ENCODE measurements at regions not wholly inside any gene's neighbourhood (a gene's known extent, or its start where the extent isn't known, plus 50 kb on each side); places are given as distances from the start of the nearest gene placed in this dataset.
"Not testable (repeated sequence)": the region's sequence is repeated elsewhere in the genome, so short reads cannot be mapped to it uniquely, and the experiment has no call there.

- no peak overlapping the region for H3K9ac ChIP-seq (ENCODE audit: low read length)
- H3K9me3 ChIP-seq (ENCODE audit: control insufficient read depth, low read length), result no peaks in the 10 kb centered on the region
- no peaks in the 10 kb centered on the region for H3K4me1 ChIP-seq (ENCODE audit: control insufficient read depth, insufficient read depth, low read length)
- H3K27me3 ChIP-seq (ENCODE audit: control insufficient read depth, insufficient read depth, low read length), result no peaks in the 10 kb centered on the region
- H3K4me3 ChIP-seq (ENCODE audit: low read length), result no peak overlapping the region
- H3K36me3 ChIP-seq (ENCODE audit: control insufficient read depth, insufficient read depth, low read length), result no peaks in the 10 kb centered on the region
Observed at GRCh38 chr3:117018655-117019054, 309.1 kb downstream of the TUSC7 start.

GRCh38 chr3:117019082-117019713 lies 309.6 kb downstream of the TUSC7 start:
- H3K4me3 ChIP-seq (ENCODE audit: low read length), result no peak overlapping the region
- no peaks in the 10 kb centered on the region for H3K9me3 ChIP-seq (ENCODE audit: control insufficient read depth, low read length)
- no peaks in the 10 kb centered on the region for H3K27me3 ChIP-seq (ENCODE audit: control insufficient read depth, insufficient read depth, low read length)
- no peaks in the 10 kb centered on the region for H3K4me1 ChIP-seq (ENCODE audit: control insufficient read depth, insufficient read depth, low read length)
- H3K36me3 ChIP-seq (ENCODE audit: control insufficient read depth, insufficient read depth, low read length), result no peaks in the 10 kb centered on the region
- no peak overlapping the region for H3K9ac ChIP-seq (ENCODE audit: low read length)

- no peak overlapping the region for H3K4me3 ChIP-seq (ENCODE audit: low read length)
- H3K36me3 ChIP-seq (ENCODE audit: control insufficient read depth, insufficient read depth, low read length), result no peaks in the 10 kb centered on the region
- H3K9me3 ChIP-seq (ENCODE audit: control insufficient read depth, low read length), result no peaks in the 10 kb centered on the region
- no peak overlapping the region for H3K9ac ChIP-seq (ENCODE audit: low read length)
- H3K27me3 ChIP-seq (ENCODE audit: control insufficient read depth, insufficient read depth, low read length), result no peaks in the 10 kb centered on the region
- no peaks in the 10 kb centered on the region for H3K4me1 ChIP-seq (ENCODE audit: control insufficient read depth, insufficient read depth, low read length)
Observed at GRCh38 chr3:117026401-117026800, 316.8 kb downstream of the TUSC7 start.

GRCh38 chr3:117035745-117036144 lies 326.2 kb downstream of the TUSC7 start:
- Histone ChIP-seq H3K36me3 (ENCODE audit: control insufficient read depth, insufficient read depth, low read length) (no peaks in the 10 kb centered on the region), H3K9ac (ENCODE audit: low read length) (no peak overlapping the region), H3K4me1 (ENCODE audit: control insufficient read depth, insufficient read depth, low read length) (peaks cover 4% of the 10 kb centered on the region), H3K9me3 (ENCODE audit: control insufficient read depth, low read length) (no peaks in the 10 kb centered on the region), H3K27me3 (ENCODE audit: control insufficient read depth, insufficient read depth, low read length) (no peaks in the 10 kb centered on the region), H3K4me3 (ENCODE audit: low read length) (no peak overlapping the region)

GRCh38 chr3:117036259-117036799 lies 326.8 kb downstream of the TUSC7 start:
- no peaks in the 10 kb centered on the region for H3K9me3 ChIP-seq (ENCODE audit: control insufficient read depth, low read length)
- no peak overlapping the region for H3K4me3 ChIP-seq (ENCODE audit: low read length)
- H3K27me3 ChIP-seq (ENCODE audit: control insufficient read depth, insufficient read depth, low read length), result no peaks in the 10 kb centered on the region
- H3K4me1 ChIP-seq (ENCODE audit: control insufficient read depth, insufficient read depth, low read length), result peaks cover 4% of the 10 kb centered on the region
- H3K9ac ChIP-seq (ENCODE audit: low read length), result no peak overlapping the region
- no peaks in the 10 kb centered on the region for H3K36me3 ChIP-seq (ENCODE audit: control insufficient read depth, insufficient read depth, low read length)

DNA sequence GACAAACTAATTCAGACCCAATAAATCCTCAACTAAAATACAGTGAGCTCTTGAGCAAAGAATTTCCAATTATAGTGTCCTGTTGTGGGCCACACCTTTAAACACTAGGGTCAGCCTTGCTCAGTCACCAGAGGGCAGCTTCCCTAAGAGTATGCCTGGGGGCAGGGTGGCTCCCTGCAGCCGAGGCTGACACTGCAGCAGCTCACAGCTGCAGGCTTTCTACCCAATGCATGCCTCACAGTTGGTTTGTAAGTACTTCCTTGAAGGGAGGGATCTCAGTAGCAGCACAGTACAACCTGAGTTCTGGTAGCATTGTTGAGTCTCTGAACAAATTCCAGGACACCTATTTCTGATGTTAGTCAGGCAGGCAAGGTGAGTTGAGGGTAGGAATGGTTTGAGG lies 335.6 kb downstream of the TUSC7 start:
- no peaks in the 10 kb centered on the region for H3K36me3 ChIP-seq (ENCODE audit: control insufficient read depth, insufficient read depth, low read length)
- H3K9ac ChIP-seq (ENCODE audit: low read length), result no peak overlapping the region
- no peaks in the 10 kb centered on the region for H3K27me3 ChIP-seq (ENCODE audit: control insufficient read depth, insufficient read depth, low read length)
- H3K4me3 ChIP-seq (ENCODE audit: low read length), result no peak overlapping the region
- H3K9me3 ChIP-seq (ENCODE audit: control insufficient read depth, low read length), result no peaks in the 10 kb centered on the region
- no peaks in the 10 kb centered on the region for H3K4me1 ChIP-seq (ENCODE audit: control insufficient read depth, insufficient read depth, low read length)

GRCh38 chr3:117047951-117048705 lies 338.5 kb downstream of the TUSC7 start:
- H3K36me3 ChIP-seq (ENCODE audit: control insufficient read depth, insufficient read depth, low read length), result no peaks in the 10 kb centered on the region
- no peaks in the 10 kb centered on the region for H3K9me3 ChIP-seq (ENCODE audit: control insufficient read depth, low read length)
- H3K4me3 ChIP-seq (ENCODE audit: low read length), result no peak overlapping the region
- no peaks in the 10 kb centered on the region for H3K27me3 ChIP-seq (ENCODE audit: control insufficient read depth, insufficient read depth, low read length)
- no peak overlapping the region for H3K9ac ChIP-seq (ENCODE audit: low read length)
- no peaks in the 10 kb centered on the region for H3K4me1 ChIP-seq (ENCODE audit: control insufficient read depth, insufficient read depth, low read length)

- no peaks in the 10 kb centered on the region for H3K9me3 ChIP-seq (ENCODE audit: control insufficient read depth, low read length)
- H3K27me3 ChIP-seq (ENCODE audit: control insufficient read depth, insufficient read depth, low read length), result no peaks in the 10 kb centered on the region
- H3K4me3 ChIP-seq (ENCODE audit: low read length), result no peak overlapping the region
- no peaks in the 10 kb centered on the region for H3K36me3 ChIP-seq (ENCODE audit: control insufficient read depth, insufficient read depth, low read length)
- H3K9ac ChIP-seq (ENCODE audit: low read length), result no peak overlapping the region
- peaks cover 5% of the 10 kb centered on the region for H3K4me1 ChIP-seq (ENCODE audit: control insufficient read depth, insufficient read depth, low read length)
Observed at GRCh38 chr3:117052395-117052794, 342.8 kb downstream of the TUSC7 start.

DNA sequence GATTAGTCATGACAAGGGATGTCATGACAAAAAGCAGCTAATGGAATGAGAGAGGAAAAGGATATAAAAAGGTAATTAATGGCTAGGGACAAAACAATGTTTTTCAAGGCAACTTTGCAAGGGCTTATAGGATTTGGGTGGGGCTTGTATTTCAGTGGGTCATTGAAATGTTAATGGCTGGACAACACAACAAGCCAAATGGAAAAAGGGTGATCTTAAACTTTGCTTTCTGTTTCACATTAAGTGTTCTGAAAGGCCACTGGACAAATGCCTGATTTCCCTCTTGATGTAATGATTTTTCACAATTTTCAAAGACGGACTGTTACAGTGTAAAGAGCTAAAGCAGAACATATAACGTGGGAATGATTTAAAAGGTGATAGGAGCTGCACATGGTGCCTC lies 345.0 kb downstream of the TUSC7 start:
- Histone ChIP-seq H3K4me1 (ENCODE audit: control insufficient read depth, insufficient read depth, low read length) (peaks cover 5% of the 10 kb centered on the region), H3K4me3 (ENCODE audit: low read length) (no peak overlapping the region), H3K27me3 (ENCODE audit: control insufficient read depth, insufficient read depth, low read length) (no peaks in the 10 kb centered on the region)

DNA sequence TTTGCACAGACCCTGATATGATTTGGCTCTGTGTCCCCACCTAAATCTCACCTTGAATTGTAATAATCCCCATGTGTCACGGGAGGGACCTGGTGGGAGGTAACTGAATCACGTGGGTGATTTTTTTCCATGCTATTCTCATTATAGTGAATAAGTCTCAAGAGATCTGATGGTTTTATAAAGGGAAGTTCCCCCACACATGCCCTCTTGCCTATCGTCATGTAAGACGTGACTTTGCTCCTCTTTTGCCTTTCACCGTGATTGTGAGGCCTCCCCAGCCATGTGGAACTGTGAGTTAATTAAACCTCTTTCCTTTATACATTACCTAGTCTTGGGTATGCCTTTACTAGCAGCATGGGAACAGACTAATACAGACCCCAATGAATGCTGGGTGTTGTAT lies 347.4 kb downstream of the TUSC7 start:
- H3K4me1 ChIP-seq (ENCODE audit: control insufficient read depth, insufficient read depth, low read length); H3K27me3 ChIP-seq (ENCODE audit: control insufficient read depth, insufficient read depth, low read length); H3K9me3 ChIP-seq (ENCODE audit: control insufficient read depth, low read length); H3K4me3 ChIP-seq (ENCODE audit: low read length); H3K9ac ChIP-seq (ENCODE audit: low read length); H3K36me3 ChIP-seq (ENCODE audit: control insufficient read depth, insufficient read depth, low read length): not testable (repeated sequence)

More for the DNA sequence above, 345.0 kb downstream of the TUSC7 start:
- Histone ChIP-seq H3K36me3 (ENCODE audit: control insufficient read depth, insufficient read depth, low read length) (no peaks in the 10 kb centered on the region), H3K9me3 (ENCODE audit: control insufficient read depth, low read length) (no peaks in the 10 kb centered on the region), H3K9ac (ENCODE audit: low read length) (no peak overlapping the region)

GRCh38 chr3:117059067-117059955 lies 349.7 kb downstream of the TUSC7 start:
- H3K9me3 ChIP-seq (ENCODE audit: control insufficient read depth, low read length), result no peaks in the 10 kb centered on the region
- no peaks in the 10 kb centered on the region for H3K36me3 ChIP-seq (ENCODE audit: control insufficient read depth, insufficient read depth, low read length)
- H3K9ac ChIP-seq (ENCODE audit: low read length), result no peak overlapping the region
- H3K4me3 ChIP-seq (ENCODE audit: low read length), result no peak overlapping the region
- no peaks in the 10 kb centered on the region for H3K4me1 ChIP-seq (ENCODE audit: control insufficient read depth, insufficient read depth, low read length)
- H3K27me3 ChIP-seq (ENCODE audit: control insufficient read depth, insufficient read depth, low read length), result no peaks in the 10 kb centered on the region

- no peak overlapping the region for H3K4me3 ChIP-seq (ENCODE audit: low read length)
- no peaks in the 10 kb centered on the region for H3K9me3 ChIP-seq (ENCODE audit: control insufficient read depth, low read length)
- H3K9ac ChIP-seq (ENCODE audit: low read length), result no peak overlapping the region
- no peaks in the 10 kb centered on the region for H3K36me3 ChIP-seq (ENCODE audit: control insufficient read depth, insufficient read depth, low read length)
- H3K27me3 ChIP-seq (ENCODE audit: control insufficient read depth, insufficient read depth, low read length), result no peaks in the 10 kb centered on the region
- H3K4me1 ChIP-seq (ENCODE audit: control insufficient read depth, insufficient read depth, low read length), result no peaks in the 10 kb centered on the region
Observed at GRCh38 chr3:117059956-117060270, 350.3 kb downstream of the TUSC7 start.

Measured in mucosa of stomach (tissue), 1 donor.